ENCODE measurements at regions not wholly inside any gene's neighbourhood (a gene's known extent, or its start where the extent isn't known, plus 50 kb on each side); places are given as distances from the start of the nearest gene placed in this dataset.

DNA sequence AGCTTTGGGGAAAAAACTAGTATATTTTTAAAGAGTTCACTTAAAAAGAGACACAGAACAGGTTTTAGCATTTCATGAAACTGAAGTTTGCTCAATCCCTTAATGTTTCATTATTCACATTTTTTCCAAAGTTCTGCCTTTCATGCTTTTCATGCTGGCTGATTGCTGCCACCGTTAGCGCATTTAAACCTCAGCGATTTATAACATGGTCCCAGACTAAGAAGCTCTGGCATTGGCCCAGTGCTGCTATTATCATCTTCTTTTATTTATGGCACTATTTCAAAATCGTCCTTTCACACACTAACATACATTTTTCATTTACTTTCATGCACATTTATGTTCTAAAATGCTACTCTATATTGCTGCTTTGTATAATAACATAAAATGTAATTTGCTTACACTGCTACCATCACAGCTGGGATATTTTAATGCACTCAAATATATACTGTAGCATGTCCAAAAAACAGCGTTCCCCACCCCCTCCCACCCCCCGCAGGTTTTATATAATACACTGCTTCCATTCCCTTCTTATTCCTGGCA is 141.9 kb downstream of the MPP7 start:
- no peak overlapping the region for H3K4me3 ChIP-seq (ENCODE audit: low read depth, low read length, poor library complexity, severe bottlenecking)
- intact Hi-C loops (cut with micrococcal nuclease; ENCODE audit: unreplicated experiment), result no loop called here
- DNase-seq (ENCODE audit: low spot score), result no peak
- BruUV-seq (replicated peaks), result no TSS peak
- H3K27ac ChIP-seq (ENCODE audit: low read depth, low read length, poor library complexity, severe bottlenecking), result no peak overlapping the region
- POLR2A ChIA-PET (ENCODE audit: low non-redundant PET), result no interaction called here
- TF ChIP-seq, protein P1, sequence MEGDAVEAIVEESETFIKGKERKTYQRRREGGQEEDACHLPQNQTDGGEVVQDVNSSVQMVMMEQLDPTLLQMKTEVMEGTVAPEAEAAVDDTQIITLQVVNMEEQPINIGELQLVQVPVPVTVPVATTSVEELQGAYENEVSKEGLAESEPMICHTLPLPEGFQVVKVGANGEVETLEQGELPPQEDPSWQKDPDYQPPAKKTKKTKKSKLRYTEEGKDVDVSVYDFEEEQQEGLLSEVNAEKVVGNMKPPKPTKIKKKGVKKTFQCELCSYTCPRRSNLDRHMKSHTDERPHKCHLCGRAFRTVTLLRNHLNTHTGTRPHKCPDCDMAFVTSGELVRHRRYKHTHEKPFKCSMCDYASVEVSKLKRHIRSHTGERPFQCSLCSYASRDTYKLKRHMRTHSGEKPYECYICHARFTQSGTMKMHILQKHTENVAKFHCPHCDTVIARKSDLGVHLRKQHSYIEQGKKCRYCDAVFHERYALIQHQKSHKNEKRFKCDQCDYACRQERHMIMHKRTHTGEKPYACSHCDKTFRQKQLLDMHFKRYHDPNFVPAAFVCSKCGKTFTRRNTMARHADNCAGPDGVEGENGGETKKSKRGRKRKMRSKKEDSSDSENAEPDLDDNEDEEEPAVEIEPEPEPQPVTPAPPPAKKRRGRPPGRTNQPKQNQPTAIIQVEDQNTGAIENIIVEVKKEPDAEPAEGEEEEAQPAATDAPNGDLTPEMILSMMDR (conservative IDR thresholded peaks at IDR 0.05; ENCODE audit: low read depth, low read length), result no peak
- no peak for TF ChIP-seq EZH2 (IDR thresholded peaks at IDR 0.05; ENCODE audit: borderline replicate concordance, low read depth, low read length, poor library complexity, severe bottlenecking)
- H3K9me3 ChIP-seq (ENCODE audit: low read depth, low read length, poor library complexity, severe bottlenecking), result no peaks in the 10 kb centered on the region
- H3K27me3 ChIP-seq (replicated peaks; ENCODE audit: insufficient read depth, low read depth, low read length, poor library complexity), result no peaks in the 10 kb centered on the region
- H3K4me1 ChIP-seq (ENCODE audit: insufficient read depth, low read length, poor library complexity, severe bottlenecking), result no peaks in the 10 kb centered on the region
- CTCF ChIA-PET, result no interaction called here
- no peaks in the 10 kb centered on the region for H3K36me3 ChIP-seq (ENCODE audit: insufficient read depth, low read length, poor library complexity, severe bottlenecking)

DNA sequence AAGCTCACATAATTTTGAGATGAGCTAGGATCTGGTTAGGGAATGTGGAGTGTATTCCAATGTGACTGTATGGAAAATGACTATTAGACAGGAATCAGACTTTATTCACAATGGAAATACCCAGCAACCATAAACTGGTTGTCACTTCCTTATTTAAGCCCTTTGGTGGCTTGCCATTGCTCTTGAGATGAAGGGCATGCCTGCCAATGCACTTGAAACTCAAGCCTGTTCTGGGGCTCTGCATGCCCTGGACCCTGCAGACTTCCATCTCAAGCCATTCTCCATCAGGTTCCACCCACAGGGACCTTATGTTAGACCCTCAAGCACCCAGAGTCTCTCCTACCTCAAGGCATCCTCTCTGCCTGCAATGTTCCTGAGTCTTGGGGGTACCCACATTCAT is 145.5 kb downstream of the MPP7 start:
- peaks cover 2% of the 10 kb centered on the region for H3K27me3 ChIP-seq (replicated peaks; ENCODE audit: insufficient read depth, low read depth, low read length, poor library complexity)
- no peaks in the 10 kb centered on the region for H3K9me3 ChIP-seq (ENCODE audit: low read depth, low read length, poor library complexity, severe bottlenecking)
- ChIA-PET CTCF (no interaction called here), POLR2A (ENCODE audit: low non-redundant PET) (no interaction called here)
- no peak for DNase-seq (ENCODE audit: low spot score)
- H3K36me3 ChIP-seq (ENCODE audit: insufficient read depth, low read length, poor library complexity, severe bottlenecking), result no peaks in the 10 kb centered on the region
- H3K27ac ChIP-seq (ENCODE audit: low read depth, low read length, poor library complexity, severe bottlenecking), result no peak overlapping the region
- TF ChIP-seq, protein P1 (conservative IDR thresholded peaks at IDR 0.05; ENCODE audit: low read depth, low read length), result no peak
- TF ChIP-seq EZH2 (IDR thresholded peaks at IDR 0.05; ENCODE audit: borderline replicate concordance, low read depth, low read length, poor library complexity, severe bottlenecking), result no peak
- H3K4me1 ChIP-seq (ENCODE audit: insufficient read depth, low read length, poor library complexity, severe bottlenecking), result no peaks in the 10 kb centered on the region
- intact Hi-C loops (cut with micrococcal nuclease; ENCODE audit: unreplicated experiment), result no loop called here
- BruUV-seq (replicated peaks), result no TSS peak
- H3K4me3 ChIP-seq (ENCODE audit: low read depth, low read length, poor library complexity, severe bottlenecking), result no peak overlapping the region

DNA sequence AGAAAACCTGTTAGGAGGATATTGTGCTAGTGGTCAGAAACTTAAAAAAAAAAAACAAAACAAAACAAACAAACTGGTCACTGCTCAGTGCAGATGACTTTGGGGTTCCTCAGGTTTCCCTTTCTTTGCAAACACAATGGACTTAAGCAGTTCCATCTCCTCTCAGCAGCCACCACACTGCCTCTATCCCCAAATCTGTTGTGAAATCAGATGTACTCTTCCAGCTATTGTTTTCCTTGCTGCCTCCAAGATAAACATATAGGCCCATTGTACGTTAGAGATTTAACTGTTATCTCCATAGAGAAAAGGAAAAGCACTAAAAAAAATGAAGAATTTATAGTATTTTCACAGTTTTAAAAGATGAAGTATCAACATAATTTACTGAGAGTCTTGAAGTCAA is 147.1 kb downstream of the MPP7 start:
- Histone ChIP-seq H3K4me3 (ENCODE audit: low read depth, low read length, poor library complexity, severe bottlenecking) (no peak overlapping the region), H3K9me3 (ENCODE audit: low read depth, low read length, poor library complexity, severe bottlenecking) (no peaks in the 10 kb centered on the region), H3K27ac (ENCODE audit: low read depth, low read length, poor library complexity, severe bottlenecking) (no peak overlapping the region), H3K27me3 (replicated peaks; ENCODE audit: insufficient read depth, low read depth, low read length, poor library complexity) (peaks cover 4% of the 10 kb centered on the region), H3K36me3 (ENCODE audit: insufficient read depth, low read length, poor library complexity, severe bottlenecking) (no peaks in the 10 kb centered on the region), H3K4me1 (ENCODE audit: insufficient read depth, low read length, poor library complexity, severe bottlenecking) (no peaks in the 10 kb centered on the region)
- ChIA-PET CTCF (no interaction called here), POLR2A (ENCODE audit: low non-redundant PET) (no interaction called here)
- TF ChIP-seq, protein P1 (conservative IDR thresholded peaks at IDR 0.05; ENCODE audit: low read depth, low read length), result no peak
- no peak for TF ChIP-seq EZH2 (IDR thresholded peaks at IDR 0.05; ENCODE audit: borderline replicate concordance, low read depth, low read length, poor library complexity, severe bottlenecking)
- BruUV-seq (replicated peaks), result no TSS peak
- DNase-seq (ENCODE audit: low spot score), result no peak
- intact Hi-C loops (cut with micrococcal nuclease; ENCODE audit: unreplicated experiment), result no loop called here
